Hematopoietic multipotent progenitor cell treated with erythropoietin and hydrocortisone succinate and interleukin-3 and kit ligand, for 17 days (in vitro differentiated cells): ENCODE measurements at regions not wholly inside any gene's neighbourhood (a gene's known extent, or its start where the extent isn't known, plus 50 kb on each side); places are given as distances from the start of the nearest gene placed in this dataset.

Experiments
- DNase-seq: peaks from one replicate; pipeline ENCODE4 v3.0.0-alpha.2; 2015; ENCODE audit warnings: low spot score

- DNase-seq = no peak
Measured at GRCh38 chr10:31709476-31709875, 219.2 kb downstream of the ARHGAP12 start.

- DNase-seq = no peak
Measured at GRCh38 chr10:31709028-31709427, 219.6 kb downstream of the ARHGAP12 start.

GRCh38 chr10:31708474-31708873, 220.2 kb downstream of the ARHGAP12 start:
- no peak for DNase-seq

GRCh38 chr10:31708046-31708445, 220.6 kb downstream of the ARHGAP12 start:
- DNase-seq = no peak

- no peak for DNase-seq
Measured at GRCh38 chr10:31707093-31708039, 221.3 kb downstream of the ARHGAP12 start.

GRCh38 chr10:31706464-31707092, 222.1 kb downstream of the ARHGAP12 start:
- no peak for DNase-seq

- no peak for DNase-seq
Measured at GRCh38 chr10:31705136-31705535, 223.5 kb downstream of the ARHGAP12 start.

- no peak for DNase-seq
Measured at GRCh38 chr10:31704195-31704594, 224.4 kb downstream of the ARHGAP12 start.

- DNase-seq = no peak
Measured at GRCh38 chr10:31702954-31703353, 225.7 kb downstream of the ARHGAP12 start.

GRCh38 chr10:31702005-31702404, 226.6 kb downstream of the ARHGAP12 start:
- no peak for DNase-seq

- no peak for DNase-seq
Measured at GRCh38 chr10:31701546-31701945, 227.1 kb downstream of the ARHGAP12 start.

GRCh38 chr10:31700181-31700611, 228.4 kb downstream of the ARHGAP12 start:
- no peak for DNase-seq

GRCh38 chr10:31698181-31698830, 230.3 kb downstream of the ARHGAP12 start:
- DNase-seq = no peak

- DNase-seq = no peak
Measured at GRCh38 chr10:31697271-31698180, 231.1 kb downstream of the ARHGAP12 start.

- no peak for DNase-seq
Measured at GRCh38 chr10:31694929-31695837, 233.4 kb downstream of the ARHGAP12 start.

- no peak for DNase-seq
Measured at GRCh38 chr10:31694126-31694685, 234.4 kb downstream of the ARHGAP12 start.

- no peak for DNase-seq
Measured at GRCh38 chr10:31693491-31693890, 235.1 kb downstream of the ARHGAP12 start.

- no peak for DNase-seq
Measured at GRCh38 chr10:31689233-31689632, 239.4 kb downstream of the ARHGAP12 start.

GRCh38 chr10:31687663-31688482, 240.8 kb downstream of the ARHGAP12 start:
- DNase-seq = no peak
